HL-60 (cell line): ENCODE measurements at regions not wholly inside any gene's neighbourhood (a gene's known extent, or its start where the extent isn't known, plus 50 kb on each side); places are given as distances from the start of the nearest gene placed in this dataset.

Experiments
- DNase-seq, 2 experiments: peaks; one replicate each; pipeline ENCODE4 v3.0.0-alpha.2; 2010 to 2020; ENCODE audit warnings: low read depth in 1 of 2, low spot score in 1 of 2
- H3K27ac ChIP-seq: fragments of 250-450 bp; sonication (Bioruptor Pico); replicated peaks from 2 replicates; pipeline ENCODE4 v1.5.1; 2020; ENCODE audit warnings: mild to moderate bottlenecking, moderate library complexity
- H3K27me3 ChIP-seq: fragments of 250-450 bp; sonication (Bioruptor Pico); 2 replicates; pipeline ENCODE4 v1.5.1; 2021; ENCODE audit warnings: mild to moderate bottlenecking, moderate library complexity; ENCODE audit not compliant: insufficient read depth, poor library complexity, severe bottlenecking
- H3K4me3 ChIP-seq: replicated peaks from 2 replicates; pipeline ENCODE4 v1.5.1; 2011; ENCODE audit warnings: mild to moderate bottlenecking, control low read depth, low read length; ENCODE audit not compliant: insufficient read depth
- GABPA ChIP-seq: IDR thresholded peaks from 2 replicates; pipeline ENCODE4 v1.6.1; 2012; ENCODE audit warnings: low read depth
- POLR2AphosphoS5 ChIP-seq: IDR thresholded peaks from 2 replicates; pipeline ENCODE4 v1.6.1; 2012; ENCODE audit warnings: low read depth
- REST ChIP-seq: IDR thresholded peaks from 2 replicates; pipeline ENCODE4 v1.6.1; 2012; ENCODE audit warnings: low read depth; ENCODE audit not compliant: insufficient replicate concordance
- SPI1 ChIP-seq: IDR thresholded peaks from 2 replicates; pipeline ENCODE4 v1.6.1; 2012; ENCODE audit warnings: low read depth, mild to moderate bottlenecking, borderline replicate concordance
- TF ChIP-seq, protein P1 (sequence below): IDR thresholded peaks from one replicate; pipeline ENCODE4 v1.5.1; 2011; ENCODE audit warnings: low read length, control low read depth, inconsistent platforms; ENCODE audit not compliant: insufficient read depth

DNA sequence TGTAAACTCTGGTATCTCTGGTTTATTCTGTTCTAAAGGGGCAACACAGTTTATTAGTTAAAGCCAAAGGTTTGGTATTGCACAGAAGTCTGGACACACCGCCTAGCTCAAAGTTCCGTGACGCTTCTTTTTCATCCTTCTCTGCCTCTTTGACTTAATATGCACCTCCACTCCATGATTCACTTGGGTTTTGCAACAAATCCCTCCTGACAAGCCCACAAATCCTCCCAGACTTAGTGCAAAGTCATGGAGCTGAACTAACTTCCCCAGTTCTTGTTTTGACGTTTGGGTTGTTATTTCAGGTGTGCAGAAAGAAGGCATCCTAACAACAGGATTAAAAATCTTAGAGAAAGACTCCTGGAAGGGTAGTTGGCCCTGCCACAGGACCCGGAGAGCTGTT, 441.6 kb upstream of the DMAC1 start:
- Histone ChIP-seq H3K27me3 (peaks cover 4% of the 10 kb centered on the region), H3K27ac (no peak overlapping the region), H3K4me3 (no peak overlapping the region)
- TF ChIP-seq REST (no peak), POLR2AphosphoS5 (no peak), GABPA (no peak)
- TF ChIP-seq, protein P1, sequence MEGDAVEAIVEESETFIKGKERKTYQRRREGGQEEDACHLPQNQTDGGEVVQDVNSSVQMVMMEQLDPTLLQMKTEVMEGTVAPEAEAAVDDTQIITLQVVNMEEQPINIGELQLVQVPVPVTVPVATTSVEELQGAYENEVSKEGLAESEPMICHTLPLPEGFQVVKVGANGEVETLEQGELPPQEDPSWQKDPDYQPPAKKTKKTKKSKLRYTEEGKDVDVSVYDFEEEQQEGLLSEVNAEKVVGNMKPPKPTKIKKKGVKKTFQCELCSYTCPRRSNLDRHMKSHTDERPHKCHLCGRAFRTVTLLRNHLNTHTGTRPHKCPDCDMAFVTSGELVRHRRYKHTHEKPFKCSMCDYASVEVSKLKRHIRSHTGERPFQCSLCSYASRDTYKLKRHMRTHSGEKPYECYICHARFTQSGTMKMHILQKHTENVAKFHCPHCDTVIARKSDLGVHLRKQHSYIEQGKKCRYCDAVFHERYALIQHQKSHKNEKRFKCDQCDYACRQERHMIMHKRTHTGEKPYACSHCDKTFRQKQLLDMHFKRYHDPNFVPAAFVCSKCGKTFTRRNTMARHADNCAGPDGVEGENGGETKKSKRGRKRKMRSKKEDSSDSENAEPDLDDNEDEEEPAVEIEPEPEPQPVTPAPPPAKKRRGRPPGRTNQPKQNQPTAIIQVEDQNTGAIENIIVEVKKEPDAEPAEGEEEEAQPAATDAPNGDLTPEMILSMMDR = no peak
- no peak for DNase-seq

DNA sequence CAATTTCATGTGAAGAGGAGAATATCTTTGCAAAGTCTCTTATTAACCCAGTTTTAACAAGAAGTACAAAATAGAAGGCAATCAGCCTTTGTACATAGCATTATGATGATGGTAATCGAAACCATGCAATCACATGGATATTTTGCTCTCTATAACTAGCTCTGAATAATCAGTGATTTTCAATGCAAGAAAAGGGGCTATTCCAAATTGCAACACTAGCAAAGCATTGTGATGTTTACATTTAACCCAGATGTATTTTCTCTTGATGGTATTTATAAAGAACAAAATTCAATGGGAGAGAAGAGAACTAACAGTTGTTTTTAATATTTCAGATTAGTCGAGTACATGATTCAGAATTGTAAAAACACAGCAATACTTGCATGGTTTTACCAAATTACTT, 437.5 kb upstream of the DMAC1 start:
- no peak overlapping the region for H3K27ac ChIP-seq
- no peak overlapping the region for H3K4me3 ChIP-seq
- no peaks in the 10 kb centered on the region for H3K27me3 ChIP-seq
- DNase-seq = no peak
- TF ChIP-seq GABPA = no peak
- TF ChIP-seq POLR2AphosphoS5 = no peak
- TF ChIP-seq REST = no peak

DNA sequence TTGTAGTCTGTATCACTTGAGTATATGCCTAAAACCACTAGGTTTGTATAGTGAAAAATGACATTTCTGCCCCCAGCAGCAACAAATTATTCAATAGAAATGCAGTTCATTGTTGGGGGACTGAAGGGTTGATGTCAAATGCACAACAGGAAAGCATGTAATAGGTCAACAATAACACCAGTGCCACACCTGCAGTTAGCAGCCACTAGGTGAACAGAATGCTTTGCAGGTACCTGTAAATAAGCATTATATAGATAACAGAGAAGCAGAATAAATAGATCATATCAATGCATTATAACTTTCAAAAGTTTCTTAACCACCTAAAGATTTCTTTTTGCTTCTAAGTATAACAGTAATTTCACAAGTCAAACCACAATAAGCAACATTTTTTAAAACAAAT, 435.9 kb upstream of the DMAC1 start:
- TF ChIP-seq GABPA (no peak), POLR2AphosphoS5 (no peak), SPI1 (no peak), REST (no peak)
- TF ChIP-seq, protein P1 = no peak
- DNase-seq = no peak
- Histone ChIP-seq H3K27ac (no peak overlapping the region), H3K27me3 (no peaks in the 10 kb centered on the region), H3K4me3 (no peak overlapping the region)

DNA sequence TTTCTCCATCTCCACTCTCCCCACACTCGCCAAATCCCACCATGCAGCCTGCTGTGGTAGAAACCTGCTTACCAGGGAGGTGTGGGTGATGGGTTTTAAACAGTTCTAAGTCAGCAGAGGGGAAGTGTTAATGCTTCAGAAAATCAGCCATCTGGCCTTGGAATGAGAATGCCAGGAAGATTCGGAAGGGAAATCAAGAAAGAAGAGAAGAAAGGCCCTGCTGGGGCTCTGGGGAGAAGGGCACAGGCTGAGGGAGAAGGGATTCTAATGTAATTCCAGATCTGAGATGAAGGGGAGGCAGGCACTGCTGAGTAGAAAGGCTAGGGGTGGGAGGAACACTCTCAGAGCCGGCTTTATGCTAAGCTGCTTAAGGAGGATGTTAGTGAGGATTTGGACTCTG, 434.7 kb upstream of the DMAC1 start:
- H3K4me3 ChIP-seq = no peak overlapping the region
- no peak overlapping the region for H3K27ac ChIP-seq
- H3K27me3 ChIP-seq = no peaks in the 10 kb centered on the region
- no peak for DNase-seq
- TF ChIP-seq, protein P1 = no peak
- no peak for TF ChIP-seq SPI1
- TF ChIP-seq REST = no peak
- TF ChIP-seq GABPA = no peak
- no peak for TF ChIP-seq POLR2AphosphoS5
